NOMO-1 (cell line): ENCODE measurements at regions not wholly inside any gene's neighbourhood (a gene's known extent, or its start where the extent isn't known, plus 50 kb on each side); places are given as distances from the start of the nearest gene placed in this dataset.

Experiments used
- DNase-seq, 2 experiments: peaks; one replicate each; lab custom pipeline; 2025; ENCODE audit not compliant: unreplicated experiment in 2 of 2; lab: John Stamatoyannopoulos, UW

GRCh38 chr10:124230635-124231167 lies 137.3 kb upstream of the CHST15 start:
- DNase-seq: no peak

- no peak for DNase-seq
These were observed 136.7 kb upstream of the CHST15 start for GRCh38 chr10:124229989-124230634.

GRCh38 chr10:124229201-124229988 lies 136.0 kb upstream of the CHST15 start:
- no peak for DNase-seq

DNA sequence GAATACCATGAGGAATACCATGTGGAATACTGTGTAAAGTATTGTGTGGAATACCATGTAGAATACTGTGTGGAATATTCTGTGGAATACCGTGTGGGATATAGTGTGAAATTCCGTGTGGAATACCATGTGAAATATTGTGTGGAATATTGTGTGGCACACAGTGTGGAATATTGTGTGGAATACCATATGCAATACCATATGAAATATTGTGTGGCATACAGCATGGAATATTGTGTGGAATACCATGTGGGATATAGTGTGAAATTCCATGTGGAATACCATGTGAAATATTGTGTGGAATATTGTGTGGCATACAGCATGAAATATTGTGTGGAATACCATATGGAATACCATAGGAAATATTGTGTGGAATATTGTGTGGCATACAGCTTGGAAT lies 135.1 kb upstream of the CHST15 start:
- no peak for DNase-seq

GRCh38 chr10:124227988-124228387 lies 134.6 kb upstream of the CHST15 start:
- DNase-seq: no peak

DNA sequence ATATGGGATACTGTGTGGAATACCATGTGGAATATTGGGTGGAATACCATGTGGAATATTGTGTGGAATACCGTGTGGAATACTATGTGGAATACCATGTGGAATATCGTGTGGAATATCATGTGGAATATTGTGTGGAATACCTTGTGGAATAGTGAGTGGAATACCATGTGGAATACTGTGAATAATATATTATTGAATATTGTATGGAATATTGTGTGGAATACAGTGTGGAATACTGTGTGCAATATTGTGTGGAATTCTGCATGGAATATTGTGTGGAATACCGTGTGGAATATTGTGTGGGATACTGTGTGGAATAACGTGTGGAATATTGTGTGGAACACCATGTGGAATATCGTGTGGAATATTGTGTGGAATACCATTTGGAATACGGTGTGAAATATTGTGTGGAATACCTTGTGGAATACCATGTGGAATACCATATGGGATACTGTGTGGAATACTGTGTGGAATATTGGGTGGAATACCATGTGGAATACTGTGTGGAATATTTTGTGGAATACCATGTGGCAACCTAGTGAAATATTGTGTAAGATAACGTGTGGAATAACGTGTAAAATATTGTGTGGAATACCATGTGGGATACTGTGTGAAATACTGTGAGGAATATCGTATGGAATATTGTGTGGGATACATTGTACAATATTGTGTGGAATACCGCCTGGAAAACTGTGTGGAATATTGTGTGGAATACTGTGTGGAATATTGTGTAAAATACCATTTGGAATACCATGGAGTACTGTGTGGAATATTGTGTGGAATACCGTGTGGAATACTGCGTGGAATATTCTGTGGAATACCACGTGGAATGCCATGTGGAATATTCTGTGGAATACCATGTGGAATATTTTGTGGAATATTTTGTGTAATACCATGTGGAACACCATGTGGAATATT lies 133.9 kb upstream of the CHST15 start:
- no peak for DNase-seq

- DNase-seq: no peak
These were observed 133.1 kb upstream of the CHST15 start for GRCh38 chr10:124226271-124227054.

DNA sequence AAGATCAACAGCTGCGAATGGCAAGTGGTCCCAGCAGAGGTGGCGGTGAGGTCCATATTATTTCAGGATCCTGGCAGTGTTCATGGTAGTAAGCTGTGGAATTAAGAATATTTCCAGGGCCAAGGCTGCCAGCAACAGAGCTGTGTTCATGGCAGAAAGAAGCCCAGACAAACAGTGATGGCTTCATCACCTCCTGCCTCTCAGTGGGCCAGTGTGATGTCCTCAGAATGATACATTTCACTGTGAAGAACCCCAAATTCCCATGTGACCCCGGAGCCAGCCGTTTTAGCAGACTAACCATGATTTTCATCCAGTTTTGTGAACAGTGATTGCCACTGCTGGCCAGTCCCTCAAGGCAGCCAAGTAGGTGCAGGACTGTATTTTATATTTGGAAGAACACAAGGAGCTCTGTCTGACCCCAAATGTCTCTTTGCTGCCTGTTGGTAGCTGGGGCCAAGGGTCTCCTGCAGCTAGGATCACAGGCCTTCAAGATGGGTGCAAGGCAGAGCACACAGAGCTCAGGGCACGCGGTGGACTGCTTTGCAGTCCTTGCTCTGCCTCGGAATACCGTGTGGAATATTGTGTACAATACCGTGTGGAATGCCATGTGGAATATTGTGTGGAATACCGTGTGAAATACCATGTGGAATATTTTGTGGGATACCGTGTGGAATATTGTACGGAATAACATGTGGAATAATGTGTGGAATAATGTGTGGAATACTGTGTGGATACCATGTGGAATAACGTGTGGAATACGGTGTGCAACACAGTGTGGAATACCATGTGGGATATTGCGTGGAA lies 132.3 kb upstream of the CHST15 start:
- peak; percentile 48 to 79 for DNase-seq

DNA sequence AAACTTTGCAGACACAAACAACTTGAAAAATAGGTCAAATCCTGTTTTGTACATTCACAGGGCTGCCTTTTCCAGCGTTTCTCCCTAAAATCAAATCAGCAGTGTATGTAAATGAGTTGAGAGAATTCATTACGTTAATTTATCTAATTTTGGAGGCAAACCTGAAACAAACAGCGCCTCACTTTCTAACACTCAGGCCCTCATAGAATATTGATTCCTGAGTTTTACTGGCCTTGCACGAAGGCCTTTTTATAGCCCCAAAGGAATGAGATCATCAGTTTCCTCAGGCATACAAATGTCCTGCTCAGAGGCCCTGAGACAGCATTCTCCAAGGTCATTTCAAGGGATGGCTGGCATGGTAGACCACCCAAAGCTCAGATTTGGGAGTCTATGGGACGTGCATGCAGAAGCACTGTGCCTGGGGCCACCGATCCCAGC lies 131.7 kb upstream of the CHST15 start:
- no peak for DNase-seq

DNA sequence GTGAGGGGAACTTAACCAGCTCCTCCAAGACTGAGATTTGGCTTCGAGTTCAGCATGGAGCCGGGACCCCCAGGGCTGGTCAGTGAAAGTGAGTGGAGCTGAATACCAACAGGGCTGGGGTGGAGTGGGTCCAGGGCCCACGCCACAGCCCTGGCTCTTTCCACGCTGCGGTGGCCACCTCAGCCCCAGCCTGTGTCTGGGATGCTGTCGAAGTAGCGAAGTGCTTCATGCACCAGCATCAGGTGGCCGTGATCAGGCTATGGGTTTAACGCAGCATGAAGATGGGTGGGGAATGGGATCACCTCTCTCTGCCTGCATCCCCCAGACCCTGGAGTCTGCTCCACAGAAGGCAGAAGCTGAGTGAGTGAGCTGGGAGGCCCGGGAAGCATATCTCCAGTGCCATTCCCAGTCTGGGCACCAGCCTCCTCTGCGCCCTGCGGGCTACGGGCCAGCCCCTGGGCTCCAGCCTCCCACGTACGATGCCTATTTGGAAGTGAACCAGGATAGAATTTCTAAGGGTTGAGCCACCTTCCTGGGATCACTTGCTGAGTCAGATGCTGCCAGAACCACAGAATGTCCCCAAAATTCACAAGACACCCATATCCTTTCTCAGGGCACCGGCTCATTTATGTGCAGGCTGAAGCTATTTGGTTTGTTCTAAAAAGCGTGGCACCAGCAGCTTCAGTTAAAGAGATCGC lies 131.1 kb upstream of the CHST15 start:
- DNase-seq: no peak

DNA sequence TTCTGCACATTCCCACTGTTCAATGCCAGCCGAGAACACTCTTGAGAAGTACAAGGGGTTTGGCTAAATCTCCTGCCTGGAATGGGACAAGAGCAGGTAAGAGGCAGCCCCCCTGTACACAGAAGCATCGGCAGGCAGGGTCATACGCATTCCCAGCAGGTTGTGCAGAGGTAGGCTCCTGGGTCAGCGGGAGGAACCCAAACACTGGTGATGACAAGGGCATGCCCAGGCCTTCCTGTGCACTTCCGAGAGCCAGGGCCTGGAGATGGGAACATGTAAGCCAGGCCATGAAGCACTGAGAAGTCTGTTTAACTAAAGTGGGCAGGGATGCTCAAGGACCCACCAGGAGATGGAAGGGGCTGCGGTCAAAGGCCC lies 130.3 kb upstream of the CHST15 start:
- no peak for DNase-seq

DNA sequence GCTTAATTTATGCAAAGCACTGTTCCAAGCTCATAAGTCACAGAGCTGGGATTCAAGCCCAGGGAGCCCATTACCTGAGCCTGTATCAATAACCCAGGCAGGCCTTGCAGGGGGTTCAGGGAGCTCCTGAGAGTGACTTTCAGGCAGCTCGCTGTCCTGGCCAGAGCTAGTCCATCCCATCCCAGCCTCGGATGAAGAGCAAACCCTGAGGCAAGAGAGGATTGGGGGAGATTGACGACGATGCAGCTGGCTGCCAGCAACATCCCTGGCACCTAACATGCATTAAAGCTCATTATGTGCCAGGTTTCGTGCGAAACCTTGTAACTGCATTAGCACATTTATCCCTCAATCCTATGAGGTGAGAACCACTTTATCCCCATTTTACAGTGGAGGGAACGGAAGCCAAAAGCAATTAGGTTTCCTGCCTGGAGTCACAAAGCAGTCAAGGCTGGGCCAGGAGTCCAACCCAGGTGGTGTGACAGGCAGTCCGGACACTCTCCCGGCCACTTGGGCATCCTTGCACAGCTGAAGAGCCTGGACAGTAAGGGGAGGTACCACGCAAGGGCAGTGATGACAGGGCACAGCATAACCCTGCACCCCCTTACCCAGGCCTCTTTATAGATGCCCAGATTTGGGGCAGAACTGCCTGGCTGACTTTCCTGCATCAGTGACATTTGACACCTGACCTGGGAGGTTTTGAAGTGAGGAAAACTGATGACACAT lies 129.8 kb upstream of the CHST15 start:
- DNase-seq: no peak

DNA sequence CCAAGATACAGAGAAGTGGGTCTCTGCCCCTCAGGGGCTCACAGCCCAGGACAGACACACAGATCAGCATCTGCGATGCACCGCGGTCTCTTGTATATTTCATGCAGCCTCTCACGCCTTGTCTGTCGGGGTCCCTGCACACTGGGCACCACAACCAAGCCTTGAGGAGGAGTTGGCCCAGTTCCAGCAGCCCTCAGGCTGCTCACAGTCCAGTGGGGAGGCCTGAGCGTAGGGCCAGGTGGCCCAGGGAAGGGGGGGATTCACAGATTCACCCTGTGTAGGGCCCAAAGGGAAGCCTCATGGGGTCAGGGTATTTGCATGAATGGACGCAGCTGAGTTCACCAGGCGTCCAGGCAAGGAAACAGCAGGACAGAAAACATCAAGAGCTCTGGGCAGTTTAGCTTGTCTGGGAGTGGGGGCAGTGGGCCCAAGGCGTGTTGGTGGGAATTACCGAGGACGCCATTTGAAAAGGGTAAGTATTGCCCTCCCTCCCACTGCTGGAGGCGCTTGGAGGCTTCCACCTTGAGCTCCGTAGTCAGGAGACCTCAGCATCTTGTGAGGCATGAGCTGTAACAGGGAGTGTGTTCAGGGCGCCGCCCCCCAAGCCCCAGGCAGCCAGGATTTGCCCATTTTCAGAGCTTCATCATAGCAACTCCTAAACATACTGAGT lies 129.1 kb upstream of the CHST15 start:
- DNase-seq: no peak

DNA sequence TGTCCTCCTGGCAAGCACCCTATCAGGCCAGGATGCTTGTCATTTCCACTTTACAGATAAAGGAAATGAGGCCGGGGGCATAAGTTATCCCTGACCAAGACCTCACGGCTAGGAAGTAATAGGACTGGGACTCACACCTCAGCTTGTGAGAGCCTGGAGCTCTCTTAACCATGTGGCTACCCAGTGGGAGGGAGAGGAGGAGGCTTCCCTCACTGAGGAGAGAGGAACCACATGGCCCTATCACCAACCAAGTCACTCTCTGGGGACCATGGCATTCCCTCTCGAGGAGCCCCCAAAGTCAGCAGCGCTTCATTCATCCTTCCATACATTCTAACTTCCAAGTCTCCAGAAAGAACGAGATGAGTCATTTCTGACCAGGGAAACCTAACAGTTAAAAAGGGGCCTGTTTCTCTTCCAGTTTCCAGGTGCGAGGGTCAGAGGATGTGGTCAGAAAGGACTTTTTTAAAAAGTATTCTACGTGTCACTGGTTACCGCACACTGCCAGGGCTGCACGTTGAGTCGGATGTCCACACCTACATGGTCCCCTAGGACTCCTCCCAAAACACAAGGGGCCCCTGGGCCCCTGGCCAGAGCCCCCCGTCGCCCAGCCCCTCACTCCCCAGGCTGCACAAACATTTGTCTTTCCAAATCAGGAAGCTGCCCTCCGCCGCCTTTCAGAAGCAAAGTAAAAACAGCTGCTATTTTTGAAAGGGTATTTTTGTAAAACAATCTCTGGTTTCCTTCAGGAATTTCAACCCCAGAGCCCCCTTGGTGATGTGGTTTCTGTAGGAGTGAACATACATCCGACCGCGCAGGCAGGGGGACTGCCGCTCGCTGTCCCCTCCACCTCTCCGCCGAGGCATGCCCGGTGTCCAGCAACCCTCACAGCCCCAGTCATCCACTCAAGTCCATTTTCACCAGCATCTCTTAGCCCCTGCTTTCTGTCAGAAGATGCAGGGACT lies 128.2 kb upstream of the CHST15 start:
- no peak for DNase-seq

DNA sequence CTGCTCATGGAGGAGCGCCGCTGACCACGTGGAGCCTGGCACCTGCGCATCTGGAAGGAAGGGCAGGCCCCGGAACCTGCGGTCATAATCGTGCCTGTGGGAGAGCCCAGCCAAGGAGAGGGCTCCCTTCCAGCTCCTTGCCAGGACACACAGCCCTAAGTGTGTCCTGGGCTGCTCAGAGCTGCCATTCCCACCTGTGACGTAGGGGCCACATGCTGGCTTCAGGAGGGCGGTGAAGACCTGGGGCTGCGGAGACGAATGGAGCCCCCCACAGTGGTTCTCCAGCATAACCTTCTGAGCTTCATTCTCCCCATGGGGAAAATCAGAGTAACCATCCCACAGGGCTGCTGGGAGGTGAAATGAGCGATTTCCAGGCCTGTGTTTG lies 127.6 kb upstream of the CHST15 start:
- DNase-seq: no peak

DNA sequence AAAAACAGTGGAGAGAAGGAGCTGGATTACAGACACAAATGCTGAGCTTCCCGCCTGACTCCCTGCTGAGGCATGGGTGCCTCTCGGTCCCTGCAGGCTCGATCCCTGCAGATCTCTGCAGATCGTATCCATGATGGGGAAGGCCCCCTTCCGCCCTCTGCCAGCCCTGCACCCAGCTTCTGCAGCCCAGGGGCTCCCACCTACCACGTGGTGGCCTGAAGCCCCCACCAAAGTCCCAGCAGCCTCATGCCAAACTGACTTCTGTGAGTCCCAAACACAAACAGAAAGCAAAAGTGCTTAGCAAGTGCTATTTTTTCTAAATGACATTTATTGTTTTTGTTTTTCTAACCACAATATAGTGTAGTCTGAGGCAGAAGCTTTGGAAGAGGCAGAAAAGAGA lies 127.1 kb upstream of the CHST15 start:
- no peak for DNase-seq

DNA sequence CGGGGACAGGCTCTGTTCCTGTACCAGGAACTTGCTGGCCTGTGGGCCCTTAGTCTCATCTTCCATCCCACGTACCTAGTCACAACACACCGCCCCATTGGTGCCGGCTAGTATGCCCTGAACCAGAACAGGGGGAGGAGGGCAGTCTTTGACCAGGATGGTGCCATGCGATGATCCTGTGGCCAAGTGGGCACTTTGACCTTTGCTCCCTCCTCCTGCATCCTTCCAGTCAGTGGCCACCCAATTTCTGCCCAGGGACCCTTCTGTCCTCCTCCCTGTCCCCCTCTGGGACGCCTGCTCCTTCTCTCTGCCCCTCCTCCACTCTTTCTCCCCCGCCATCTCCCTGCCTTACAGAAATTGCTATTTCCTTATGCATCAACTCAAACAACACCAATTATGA lies 126.3 kb upstream of the CHST15 start:
- no peak for DNase-seq
